Head of caudate nucleus (tissue), 42 donors: ENCODE measurements at regions not wholly inside any gene's neighbourhood (a gene's known extent, or its start where the extent isn't known, plus 50 kb on each side); places are given as distances from the start of the nearest gene placed in this dataset.
"Not testable (repeated sequence)": the region's sequence is repeated elsewhere in the genome, so short reads cannot be mapped to it uniquely, and the experiment has no call there.

Experiments used
- DNase-seq, 42 donors: peaks; one replicate each; pipeline versions ENCODE4 v3.0.0 to v3.0.0-alpha.2; 2020 to 2021; ENCODE audit warnings: mixed read lengths in 7 of 42
- intact Hi-C: fragments of 100-400 bp; cut with DNase I; formaldehyde crosslinking; loops from one replicate; pipeline ENCODE4 v1.15.0; 2022

- DNase-seq, intact Hi-C loops: not testable (repeated sequence)
Observed at GRCh38 chr13:65771704-65772313, 1458.3 kb downstream of the PCDH9 start.

GRCh38 chr13:65768545-65768944 lies 1461.6 kb downstream of the PCDH9 start:
- intact Hi-C loops: no loop called here
- no peak for DNase-seq

DNA sequence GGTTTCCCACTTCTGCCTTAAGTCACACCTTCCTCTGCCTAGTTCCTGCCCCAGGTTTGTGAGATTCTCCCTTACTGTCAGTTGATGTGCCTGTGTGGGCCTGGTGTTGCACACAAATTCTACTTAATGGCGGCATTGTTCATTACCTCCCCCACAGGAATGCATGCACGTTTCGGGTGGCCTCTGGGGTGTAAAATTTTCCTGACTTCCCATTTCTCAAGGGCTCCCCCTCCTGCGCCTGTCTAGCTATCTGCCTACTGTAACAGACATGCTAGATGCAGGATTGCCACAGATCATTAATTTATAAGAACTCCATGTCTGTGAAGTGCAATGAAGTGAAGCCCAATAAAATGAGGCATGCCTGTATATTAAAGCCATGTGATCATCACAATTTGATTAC lies 1466.3 kb downstream of the PCDH9 start:
- DNase-seq: no peak
- intact Hi-C loops: no loop called here

DNA sequence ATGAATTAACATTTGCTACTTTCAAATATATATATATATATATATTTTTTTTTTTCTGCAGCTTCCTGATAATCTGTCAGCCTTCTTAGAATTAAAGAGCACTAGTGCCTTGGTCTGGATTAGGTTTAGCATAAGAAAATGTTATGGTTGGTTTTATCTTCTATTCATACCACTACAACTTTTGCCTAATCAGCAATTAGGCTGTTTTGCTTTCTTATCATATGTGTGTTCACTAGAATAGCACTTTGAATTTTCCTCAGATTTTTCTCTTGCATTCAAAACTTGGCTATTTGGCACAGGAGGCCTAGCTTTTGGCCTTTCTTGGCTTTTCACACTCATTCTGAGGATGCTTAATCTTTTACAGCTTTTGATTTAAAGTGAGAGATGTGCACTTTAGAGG lies 1468.1 kb downstream of the PCDH9 start:
- intact Hi-C loops: no loop called here
- no peak for DNase-seq

DNA sequence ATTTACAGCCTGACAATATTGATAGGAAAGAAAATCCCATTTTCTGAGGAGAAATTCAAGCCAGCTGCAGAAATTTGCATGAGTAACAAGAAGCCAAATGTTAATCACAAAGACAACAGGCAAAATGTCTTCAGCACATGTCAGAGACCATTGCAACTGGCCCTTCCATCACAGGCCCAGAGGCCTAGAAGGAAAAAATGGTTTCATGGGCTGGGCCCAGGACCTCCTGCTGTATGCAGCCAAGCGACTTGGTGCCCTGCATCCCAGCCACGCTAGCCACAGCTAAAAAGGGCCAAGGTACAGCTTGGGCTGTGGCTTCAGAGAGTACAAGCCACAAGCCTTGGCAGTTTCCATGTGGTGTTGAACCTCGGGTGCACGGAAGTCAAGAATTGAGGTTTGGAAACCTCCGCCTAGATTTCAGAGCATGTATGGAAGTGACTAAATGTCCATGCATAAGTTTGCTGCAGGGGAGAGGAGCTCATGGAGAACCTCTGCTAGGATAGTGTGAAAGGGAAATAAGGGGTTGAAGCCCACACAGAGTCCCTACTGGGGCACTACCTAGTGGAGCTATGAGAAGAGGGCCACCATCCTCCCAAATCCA lies 1474.0 kb downstream of the PCDH9 start:
- intact Hi-C loops: no loop called here
- no peak for DNase-seq

- intact Hi-C loops: no loop called here
- DNase-seq: no peak
Observed at GRCh38 chr13:65748227-65748626, 1481.9 kb downstream of the PCDH9 start.

DNA sequence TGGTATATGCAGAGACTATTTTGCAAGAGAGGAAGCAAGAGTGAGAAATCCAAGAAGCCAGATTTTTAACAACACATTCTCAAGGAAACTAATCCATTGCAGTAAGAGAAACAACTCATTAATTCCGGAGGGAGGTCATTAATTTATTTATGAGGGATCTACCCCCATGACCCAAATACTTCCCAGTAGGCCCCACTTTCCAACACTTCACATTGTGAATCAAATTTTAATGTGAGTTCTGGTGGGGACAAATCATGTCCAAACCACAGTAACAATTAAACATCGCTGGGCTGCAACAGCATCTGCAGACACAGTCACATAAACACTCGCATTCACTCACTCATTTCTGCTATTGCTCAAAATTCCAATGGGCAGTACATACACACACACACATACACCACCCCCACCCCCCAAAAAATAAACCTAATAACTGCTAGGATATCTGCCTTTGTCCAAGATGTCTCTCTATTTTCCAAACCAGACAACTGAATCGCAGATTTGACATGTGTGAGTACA lies 1483.7 kb downstream of the PCDH9 start:
- no peak for DNase-seq
- intact Hi-C loops: no loop called here

GRCh38 chr13:65744836-65745235 lies 1485.3 kb downstream of the PCDH9 start:
- DNase-seq: no peak
- intact Hi-C loops: no loop called here

DNA sequence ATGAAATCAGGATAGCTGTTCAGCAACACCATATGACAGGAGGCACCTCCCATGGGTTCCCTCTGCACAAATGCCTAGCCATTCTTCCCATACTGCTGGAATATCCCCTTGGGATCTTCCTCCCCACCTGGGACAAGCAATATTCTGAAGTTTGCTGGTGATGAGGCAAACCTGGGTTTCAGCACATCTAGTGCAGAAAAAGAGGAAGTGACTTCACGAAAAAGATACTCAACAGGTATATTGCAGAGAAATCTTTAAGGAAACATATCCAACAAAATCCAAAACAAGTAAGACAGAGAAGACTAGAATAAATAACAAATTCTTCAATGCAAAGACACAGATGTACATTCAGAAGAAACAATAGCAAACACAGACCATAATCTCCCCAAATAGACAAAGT lies 1497.0 kb downstream of the PCDH9 start:
- no peak for DNase-seq
- intact Hi-C loops: no loop called here

- intact Hi-C loops: no loop called here
- DNase-seq: no peak
Observed at GRCh38 chr13:65727070-65727469, 1503.1 kb downstream of the PCDH9 start.

- intact Hi-C loops: no loop called here
- no peak for DNase-seq
Observed at GRCh38 chr13:65725006-65725405, 1505.1 kb downstream of the PCDH9 start.

DNA sequence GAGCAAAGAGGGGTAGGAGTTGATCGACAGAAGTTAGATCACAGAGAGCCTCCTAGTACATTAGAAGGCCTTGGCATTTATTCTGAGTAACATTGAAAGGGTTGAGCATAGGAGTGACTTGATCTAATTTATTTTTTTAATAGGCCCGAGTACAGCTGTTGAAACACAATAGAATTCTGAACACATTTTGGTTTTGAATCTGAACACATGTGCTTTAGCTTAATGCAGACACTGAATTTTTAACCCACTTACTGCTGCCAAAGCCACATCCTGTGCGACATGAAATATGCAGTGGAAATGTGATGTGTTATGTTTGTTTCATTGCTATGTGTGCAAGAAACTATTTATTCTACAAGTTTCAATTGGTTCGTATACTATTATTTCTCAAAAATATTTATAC lies 1505.9 kb downstream of the PCDH9 start:
- intact Hi-C loops: no loop called here
- no peak for DNase-seq

- no peak for DNase-seq
- intact Hi-C loops: no loop called here
Observed at GRCh38 chr13:65722506-65722905, 1507.6 kb downstream of the PCDH9 start.

- intact Hi-C loops: no loop called here
- DNase-seq: no peak
Observed at GRCh38 chr13:65719831-65720230, 1510.3 kb downstream of the PCDH9 start.

GRCh38 chr13:65710514-65710913 lies 1519.6 kb downstream of the PCDH9 start:
- intact Hi-C loops: no loop called here
- no peak for DNase-seq

DNA sequence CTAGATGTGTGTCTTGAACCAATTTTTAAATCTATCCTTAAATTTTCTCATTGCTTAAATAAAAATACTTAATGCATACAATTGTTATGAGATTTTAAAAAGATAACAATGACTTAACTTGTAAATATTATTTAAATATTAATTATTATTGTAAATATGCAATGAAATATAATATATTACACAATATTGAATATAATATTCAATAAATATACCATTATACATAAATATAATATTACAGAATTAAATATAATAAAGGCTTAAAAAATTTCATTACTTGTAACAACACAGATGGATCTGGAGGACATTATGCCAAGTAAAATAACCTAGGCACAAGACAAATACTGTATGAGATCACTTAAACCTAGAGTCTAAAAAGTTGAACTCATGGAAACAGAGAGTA lies 1532.3 kb downstream of the PCDH9 start:
- DNase-seq: no peak
- intact Hi-C loops: no loop called here

DNA sequence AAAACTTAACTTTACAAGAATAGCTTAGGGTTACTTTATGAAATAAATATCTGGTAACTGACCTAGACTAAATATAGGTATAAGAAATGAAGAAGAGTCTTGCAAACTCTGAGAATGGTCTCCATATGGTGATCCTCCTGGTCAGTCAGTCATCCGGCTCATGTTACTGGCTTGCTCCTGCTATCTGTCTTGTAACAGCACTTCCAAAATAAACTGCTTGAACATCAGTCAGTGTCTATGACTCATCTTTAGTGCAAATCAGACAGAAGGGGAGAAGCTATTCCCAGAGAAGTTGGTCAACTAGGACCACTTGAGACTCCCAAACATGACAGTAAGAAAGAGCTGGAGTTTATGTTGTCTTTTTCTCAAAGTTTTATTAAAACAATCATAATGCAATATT lies 1550.9 kb downstream of the PCDH9 start:
- intact Hi-C loops: no loop called here
- no peak for DNase-seq

- intact Hi-C loops: no loop called here
- DNase-seq: no peak
Observed at GRCh38 chr13:65677906-65678305, 1552.2 kb downstream of the PCDH9 start.

DNA sequence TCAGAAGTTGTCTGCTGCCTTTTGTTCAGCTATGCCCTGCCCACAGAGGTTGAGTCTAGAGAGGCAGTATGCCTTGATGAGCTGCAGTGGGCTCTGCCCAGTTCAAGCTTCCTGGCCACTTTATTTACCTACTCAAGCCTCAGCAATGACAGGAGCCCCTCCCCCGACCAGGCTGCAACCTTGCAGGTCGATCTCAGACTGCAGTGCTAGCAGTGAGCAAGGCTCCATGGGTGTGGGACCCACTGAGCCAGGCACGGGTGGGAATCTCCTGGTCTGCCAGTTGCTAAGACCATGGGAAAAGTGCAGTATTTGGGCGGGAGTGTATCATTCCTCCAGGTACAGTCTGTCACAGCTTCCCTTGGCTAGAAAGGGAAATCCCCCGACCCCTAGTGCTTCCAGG lies 1554.8 kb downstream of the PCDH9 start:
- DNase-seq, intact Hi-C loops: not testable (repeated sequence)

GRCh38 chr13:65670014-65670625 lies 1560.0 kb downstream of the PCDH9 start:
- DNase-seq: no peak
- intact Hi-C loops: no loop called here

- no peak for DNase-seq
- intact Hi-C loops: no loop called here
Observed at GRCh38 chr13:65660731-65661130, 1569.4 kb downstream of the PCDH9 start.
